SJCRH30 (cell line): ENCODE measurements at regions not wholly inside any gene's neighbourhood (a gene's known extent, or its start where the extent isn't known, plus 50 kb on each side); places are given as distances from the start of the nearest gene placed in this dataset.
"Not testable (repeated sequence)": the region's sequence is repeated elsewhere in the genome, so short reads cannot be mapped to it uniquely, and the experiment has no call there.

Experiments
- DNase-seq, 2 experiments: peaks; one replicate each; pipeline ENCODE4 v3.0.0-alpha.2; 2015 to 2020
- H3K27ac ChIP-seq: fragments of 250-450 bp; sonication (Bioruptor Pico); 2 replicates; pipeline ENCODE4 v1.5.1; 2020; ENCODE audit warnings: mild to moderate bottlenecking, moderate library complexity
- H3K27me3 ChIP-seq: fragments of 250-450 bp; sonication (Bioruptor Pico); 2 replicates; pipeline ENCODE4 v1.5.1; 2020; ENCODE audit warnings: mild to moderate bottlenecking, moderate library complexity
- H3K36me3 ChIP-seq: fragments of 250-450 bp; sonication (Bioruptor Pico); 2 replicates; pipeline ENCODE4 v1.5.1; 2020; ENCODE audit warnings: mild to moderate bottlenecking, moderate library complexity
- H3K4me1 ChIP-seq: fragments of 250-450 bp; sonication (Bioruptor Pico); 2 replicates; pipeline ENCODE4 v1.5.1; 2020; ENCODE audit warnings: mild to moderate bottlenecking, moderate library complexity
- H3K4me3 ChIP-seq: fragments of 250-450 bp; sonication (Bioruptor Pico); 2 replicates; pipeline ENCODE4 v1.5.1; 2020; ENCODE audit warnings: mild to moderate bottlenecking, moderate library complexity
- H3K9me3 ChIP-seq: fragments of 250-450 bp; sonication (Bioruptor Pico); replicated peaks from 2 replicates; pipeline ENCODE4 v1.5.1; 2020; ENCODE audit warnings: mild to moderate bottlenecking, moderate library complexity

DNA sequence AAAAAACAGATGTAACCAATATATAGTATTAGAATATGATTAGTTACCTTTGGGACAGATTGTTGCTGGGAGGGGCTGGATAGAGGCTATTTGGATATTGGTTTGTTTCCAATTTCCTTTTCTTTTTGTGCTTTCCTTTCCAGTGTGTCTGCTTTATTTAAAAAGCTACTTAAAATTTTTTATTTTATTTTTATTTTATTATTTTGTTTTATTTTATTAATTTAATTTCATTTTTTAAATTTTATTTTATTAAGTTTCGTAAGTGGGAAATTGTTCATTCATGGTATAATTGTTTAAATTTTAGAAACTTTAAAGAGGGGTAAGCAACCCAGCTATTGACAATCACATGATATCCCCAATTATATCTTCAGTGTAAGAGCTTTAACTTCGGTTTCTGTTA, 2077.0 kb upstream of the PCDH20 start:
- no peaks in the 10 kb centered on the region for H3K27me3 ChIP-seq
- H3K4me3 ChIP-seq, result no peak overlapping the region
- H3K9me3 ChIP-seq, result no peaks in the 10 kb centered on the region
- no peaks in the 10 kb centered on the region for H3K36me3 ChIP-seq
- DNase-seq, result no peak
- H3K4me1 ChIP-seq, result no peaks in the 10 kb centered on the region
- H3K27ac ChIP-seq, result no peak overlapping the region

DNA sequence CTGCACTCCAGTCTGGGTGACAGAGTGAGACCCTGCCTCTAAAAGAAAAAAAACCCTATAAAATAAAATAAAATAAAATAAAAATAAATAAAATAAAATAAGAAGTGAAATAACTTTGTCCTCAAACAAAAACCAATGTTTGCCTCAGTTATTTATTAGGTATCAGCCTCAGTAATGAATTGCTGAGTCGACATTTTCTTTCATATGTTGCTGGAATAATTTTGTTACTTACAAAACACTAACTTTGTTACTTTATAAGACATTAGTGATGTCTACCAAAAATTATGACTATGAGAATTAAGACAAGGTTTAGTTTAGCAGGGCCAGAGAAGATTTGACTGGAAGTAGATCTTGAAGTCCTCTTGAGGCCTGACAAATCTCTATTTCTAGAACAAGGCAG, 2074.5 kb upstream of the PCDH20 start:
- no peaks in the 10 kb centered on the region for H3K36me3 ChIP-seq
- no peak overlapping the region for H3K4me3 ChIP-seq
- H3K4me1 ChIP-seq, result no peaks in the 10 kb centered on the region
- DNase-seq, result no peak
- no peak overlapping the region for H3K27ac ChIP-seq
- H3K9me3 ChIP-seq, result no peaks in the 10 kb centered on the region
- H3K27me3 ChIP-seq, result no peaks in the 10 kb centered on the region

DNA sequence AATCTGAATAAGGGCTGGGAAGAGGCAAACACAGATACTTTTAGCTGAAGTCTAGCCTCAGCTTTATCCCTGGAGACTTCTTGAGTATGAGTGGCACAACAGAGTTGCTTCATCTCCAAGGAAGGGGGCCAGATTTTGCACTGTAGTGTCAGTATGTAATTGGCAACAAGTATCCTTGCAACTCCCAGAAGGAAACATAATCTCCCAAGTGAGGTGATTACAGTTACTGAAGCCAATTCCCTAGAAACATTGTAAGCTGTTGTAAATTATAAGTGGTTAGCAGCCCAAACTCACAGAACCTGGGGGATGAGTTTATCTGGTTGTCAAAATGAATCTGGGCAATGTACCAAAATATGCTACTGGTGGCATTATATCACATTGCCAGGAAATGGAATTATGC, 2065.7 kb upstream of the PCDH20 start:
- DNase-seq, result peak; percentile 5 to 41

DNA sequence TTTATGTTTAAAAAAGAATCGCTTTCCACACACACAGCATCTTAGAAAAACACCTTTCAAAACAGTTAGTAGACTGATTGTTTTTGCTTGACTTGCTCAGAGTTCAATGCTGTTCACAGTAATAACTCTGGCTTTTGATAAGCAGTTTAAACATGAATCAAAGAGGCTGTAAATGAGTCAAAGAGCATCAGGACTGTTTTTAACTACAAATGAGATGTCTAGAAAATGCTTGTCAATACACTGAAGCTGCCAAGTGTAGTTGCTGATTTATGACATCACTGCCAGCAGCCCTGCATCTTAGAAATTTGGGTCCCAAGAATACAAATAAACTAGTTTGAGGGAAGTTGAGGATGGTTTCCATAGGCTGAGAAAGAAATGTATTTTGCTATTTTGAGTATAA, 2057.1 kb upstream of the PCDH20 start:
- no peaks in the 10 kb centered on the region for H3K9me3 ChIP-seq
- no peaks in the 10 kb centered on the region for H3K36me3 ChIP-seq
- no peak overlapping the region for H3K4me3 ChIP-seq
- H3K4me1 ChIP-seq, result no peaks in the 10 kb centered on the region
- DNase-seq, result no peak
- H3K27me3 ChIP-seq, result no peaks in the 10 kb centered on the region
- no peak overlapping the region for H3K27ac ChIP-seq

More for the DNA sequence above, 2065.7 kb upstream of the PCDH20 start:
- H3K4me3 ChIP-seq, result no peak overlapping the region
- H3K27me3 ChIP-seq, result no peaks in the 10 kb centered on the region
- no peak overlapping the region for H3K27ac ChIP-seq
- H3K9me3 ChIP-seq, result no peaks in the 10 kb centered on the region
- no peaks in the 10 kb centered on the region for H3K36me3 ChIP-seq
- H3K4me1 ChIP-seq, result no peaks in the 10 kb centered on the region; the same call in 1 of the 2 replicates

DNA sequence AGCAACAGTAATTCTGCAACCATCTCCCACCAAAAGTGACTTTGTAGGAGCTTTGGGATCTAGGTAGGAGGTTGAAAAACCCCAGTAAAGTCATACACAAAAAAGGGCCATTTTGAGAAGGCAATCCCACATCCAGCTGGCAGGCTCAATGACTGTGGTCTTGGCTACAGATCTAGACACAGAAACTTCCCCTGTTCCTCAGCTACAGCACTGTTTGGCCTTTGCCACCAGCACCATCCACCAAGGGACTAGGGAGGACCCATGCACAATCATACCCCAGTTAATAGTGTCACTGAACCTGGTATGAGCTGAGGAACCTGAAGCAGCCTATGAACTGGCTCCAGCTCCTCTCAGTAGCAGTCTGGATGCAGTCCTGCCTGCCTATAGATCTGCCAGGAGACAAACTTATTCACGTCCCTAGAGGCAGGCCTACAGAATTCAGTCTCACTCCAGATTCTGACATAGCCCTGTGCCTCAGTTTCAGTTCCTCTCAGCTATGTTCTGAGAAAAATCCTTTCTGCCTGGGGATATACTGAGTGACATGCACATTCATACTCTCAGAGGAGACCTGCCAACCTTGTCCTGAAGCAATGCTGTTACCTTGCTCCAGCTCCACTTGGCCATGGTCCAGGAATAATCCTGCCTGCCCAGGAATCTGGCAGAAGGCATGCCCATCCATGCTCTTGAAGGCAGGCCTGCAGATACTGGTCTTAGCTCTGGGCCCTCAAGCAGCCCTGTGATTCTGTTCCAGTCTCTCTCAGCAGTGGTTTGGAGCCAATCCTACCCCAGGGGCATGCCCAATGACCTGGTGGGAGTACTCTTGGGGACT, 2048.3 kb upstream of the PCDH20 start:
- Histone ChIP-seq H3K36me3 (no peaks in the 10 kb centered on the region), H3K27ac (no peak overlapping the region), H3K4me3 (no peak overlapping the region), H3K4me1 (no peaks in the 10 kb centered on the region), H3K27me3 (no peaks in the 10 kb centered on the region), H3K9me3 (no peaks in the 10 kb centered on the region)
- no peak for DNase-seq

DNA sequence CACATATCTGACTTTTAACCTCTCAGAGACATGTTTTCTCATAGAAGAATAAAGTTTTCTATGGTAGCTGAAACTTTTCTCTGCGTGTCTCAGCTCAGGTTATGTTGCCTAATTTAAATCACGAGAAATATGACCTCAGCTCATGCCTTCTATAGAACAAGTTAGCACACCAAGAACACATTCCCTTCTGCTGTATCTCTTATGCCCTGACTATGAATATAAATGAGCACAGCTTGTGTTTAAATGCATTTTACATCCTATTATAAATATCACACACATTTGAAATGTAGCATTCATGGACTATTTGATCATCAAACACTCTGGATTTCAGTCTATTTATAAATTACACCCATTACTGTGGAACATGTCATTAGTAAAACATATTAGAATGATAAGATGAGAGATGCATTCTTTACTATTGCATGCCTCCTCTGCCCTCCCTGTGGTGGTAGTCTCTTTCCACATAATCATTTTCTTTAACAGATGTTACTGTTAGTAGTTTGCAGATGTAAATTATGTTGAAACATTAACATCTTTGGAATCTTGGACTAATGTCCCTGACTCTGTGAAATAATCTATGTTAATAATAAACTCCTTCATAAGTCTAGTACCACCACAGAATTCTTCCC, 2044.9 kb upstream of the PCDH20 start:
- no peak for DNase-seq
- no peak overlapping the region for H3K27ac ChIP-seq

DNA sequence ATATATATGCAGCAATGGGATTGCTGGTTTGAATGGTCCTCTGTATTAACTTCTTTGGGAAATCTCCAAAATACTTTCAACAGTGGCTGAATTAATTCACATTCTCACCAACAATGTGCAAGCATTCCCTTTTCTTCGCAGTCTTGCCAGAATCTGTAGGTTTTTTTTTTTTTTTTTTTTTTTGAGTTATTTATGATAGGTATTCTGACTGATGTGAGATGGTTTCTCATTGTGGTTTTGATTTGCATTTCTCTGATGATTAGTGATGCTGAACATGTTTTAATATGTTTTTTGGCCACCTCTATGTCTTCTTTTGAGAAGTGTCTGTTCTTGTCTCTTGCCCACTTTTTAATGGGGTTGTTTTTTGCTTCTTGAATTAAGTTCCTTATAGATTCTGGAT, 2041.5 kb upstream of the PCDH20 start:
- H3K27me3 ChIP-seq, result no peaks in the 10 kb centered on the region
- H3K4me3 ChIP-seq, result no peak overlapping the region
- H3K9me3 ChIP-seq, result no peaks in the 10 kb centered on the region; the same call in 1 of the 2 replicates
- H3K27ac ChIP-seq, result no peak overlapping the region
- no peak for DNase-seq
- no peaks in the 10 kb centered on the region for H3K4me1 ChIP-seq
- no peaks in the 10 kb centered on the region for H3K36me3 ChIP-seq

More for the DNA sequence above, 2044.9 kb upstream of the PCDH20 start:
- Histone ChIP-seq H3K9me3 (no peaks in the 10 kb centered on the region), H3K4me3 (no peak overlapping the region), H3K27me3 (no peaks in the 10 kb centered on the region), H3K4me1 (no peaks in the 10 kb centered on the region), H3K36me3 (no peaks in the 10 kb centered on the region)

DNA sequence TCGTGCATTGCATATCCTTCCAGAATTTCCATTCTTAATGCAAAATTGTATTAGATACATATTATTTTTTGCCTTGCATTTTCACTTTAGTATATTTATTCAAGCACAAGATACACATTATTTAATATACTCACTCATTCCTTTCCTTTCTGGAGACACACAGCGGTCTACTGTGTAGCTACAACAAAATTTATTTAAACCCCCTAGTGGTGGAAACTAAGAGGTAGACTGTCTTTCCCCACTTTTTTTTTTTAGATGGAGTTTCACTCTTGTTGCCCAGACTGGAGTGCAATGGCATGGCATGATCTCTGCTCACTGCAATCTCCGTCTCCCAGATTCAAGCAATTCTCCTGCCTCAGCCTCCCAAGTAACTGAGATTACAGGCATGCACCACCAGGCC, 2040.3 kb upstream of the PCDH20 start:
- no peaks in the 10 kb centered on the region for H3K36me3 ChIP-seq
- DNase-seq, result peak in 1 of 2 experiments; percentile 4
- no peak overlapping the region for H3K4me3 ChIP-seq
- no peaks in the 10 kb centered on the region; the same call in 1 of the 2 replicates for H3K9me3 ChIP-seq
- no peaks in the 10 kb centered on the region for H3K27me3 ChIP-seq
- H3K27ac ChIP-seq, result no peak overlapping the region
- no peaks in the 10 kb centered on the region for H3K4me1 ChIP-seq

DNA sequence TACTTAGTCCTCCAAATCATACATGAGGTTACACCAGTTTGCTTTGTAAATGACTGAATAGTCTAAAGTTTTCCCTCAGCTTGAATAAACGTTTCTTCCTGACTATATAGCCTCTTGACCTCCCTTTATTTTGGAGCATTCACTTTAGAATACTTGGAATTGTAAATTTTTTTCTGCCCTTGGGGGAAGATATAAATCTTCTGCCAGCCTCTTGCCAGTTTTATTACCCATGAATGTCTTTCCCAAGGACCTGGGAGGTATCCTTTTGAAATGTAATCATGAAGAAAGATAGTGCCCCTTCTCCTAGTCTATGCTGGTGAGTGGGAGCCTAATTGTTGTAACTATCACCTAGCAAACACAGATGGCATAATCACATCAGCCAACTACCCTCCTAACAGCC, 2033.9 kb upstream of the PCDH20 start:
- H3K4me1 ChIP-seq, result no peaks in the 10 kb centered on the region
- H3K9me3 ChIP-seq, result no peaks in the 10 kb centered on the region; the same call in 1 of the 2 replicates
- no peak overlapping the region for H3K4me3 ChIP-seq
- H3K27ac ChIP-seq, result no peak overlapping the region
- H3K27me3 ChIP-seq, result no peaks in the 10 kb centered on the region
- H3K36me3 ChIP-seq, result no peaks in the 10 kb centered on the region
- DNase-seq, result no peak

DNA sequence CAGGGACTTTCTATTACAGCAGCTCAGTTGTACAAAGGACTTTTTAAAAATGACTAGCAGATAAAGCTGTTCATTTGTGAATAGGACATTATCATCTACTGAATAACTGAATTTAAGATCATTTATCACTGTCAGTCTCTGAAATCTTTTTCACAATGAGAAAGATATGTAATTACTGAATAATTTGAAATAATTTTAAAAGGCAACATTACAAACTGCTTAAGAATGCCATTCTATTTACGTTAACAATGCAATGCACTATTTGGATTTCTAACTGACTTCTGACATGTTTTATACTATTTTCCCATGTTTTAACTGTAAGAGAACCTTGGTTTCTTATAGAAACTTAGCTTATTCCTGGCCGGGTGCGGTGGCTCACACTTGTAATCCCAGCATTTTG, 2033.0 kb upstream of the PCDH20 start:
- no peaks in the 10 kb centered on the region for H3K9me3 ChIP-seq
- H3K27me3 ChIP-seq, result no peaks in the 10 kb centered on the region
- H3K4me3 ChIP-seq, result no peak overlapping the region
- H3K36me3 ChIP-seq, result no peaks in the 10 kb centered on the region
- H3K27ac ChIP-seq, result no peak overlapping the region
- no peak for DNase-seq
- H3K4me1 ChIP-seq, result no peaks in the 10 kb centered on the region

DNA sequence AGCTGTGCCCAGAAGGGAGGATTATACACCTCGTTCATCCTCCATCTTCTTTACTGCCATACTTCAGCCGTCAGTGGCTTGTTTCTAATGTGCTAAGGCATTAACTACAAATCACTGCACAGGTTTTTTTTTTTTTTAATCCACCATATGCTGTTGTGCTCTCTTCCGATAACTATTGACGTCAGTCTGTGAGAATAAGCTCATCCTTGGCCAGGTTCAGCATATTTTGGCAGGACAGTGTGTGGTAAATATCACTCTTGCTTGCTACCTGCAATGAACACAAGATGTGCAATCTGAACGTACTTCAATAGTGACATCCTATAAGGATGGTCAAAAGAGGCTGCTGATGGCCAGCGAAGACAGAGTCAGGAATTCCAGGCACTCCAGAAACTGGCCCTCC, 2030.7 kb upstream of the PCDH20 start:
- no peak overlapping the region for H3K4me3 ChIP-seq
- H3K4me1 ChIP-seq, result no peaks in the 10 kb centered on the region
- H3K36me3 ChIP-seq, result no peaks in the 10 kb centered on the region
- no peaks in the 10 kb centered on the region for H3K9me3 ChIP-seq
- DNase-seq, result no peak
- H3K27me3 ChIP-seq, result no peaks in the 10 kb centered on the region
- H3K27ac ChIP-seq, result no peak overlapping the region

DNA sequence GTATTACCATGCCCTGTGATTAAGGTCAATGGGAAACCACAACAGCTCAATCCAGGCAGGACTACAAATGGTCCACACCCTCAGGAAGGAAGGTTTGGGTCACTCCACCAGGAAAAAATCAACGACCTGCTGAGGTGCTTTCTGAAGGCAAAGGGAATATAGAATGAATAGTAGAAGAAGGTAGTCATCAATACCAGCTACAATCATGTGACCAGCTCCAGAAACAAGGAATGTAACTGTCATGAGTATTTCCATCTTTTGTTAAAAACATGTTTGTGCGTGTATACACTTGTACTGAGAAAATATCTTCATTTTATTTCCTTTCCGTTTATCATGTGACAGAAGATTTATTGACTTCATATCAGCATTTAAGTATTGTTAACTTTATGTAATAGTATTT, 2028.6 kb upstream of the PCDH20 start:
- not testable (repeated sequence) for H3K36me3 ChIP-seq, H3K27ac ChIP-seq, H3K27me3 ChIP-seq, H3K9me3 ChIP-seq, H3K4me3 ChIP-seq, H3K4me1 ChIP-seq, DNase-seq

DNA sequence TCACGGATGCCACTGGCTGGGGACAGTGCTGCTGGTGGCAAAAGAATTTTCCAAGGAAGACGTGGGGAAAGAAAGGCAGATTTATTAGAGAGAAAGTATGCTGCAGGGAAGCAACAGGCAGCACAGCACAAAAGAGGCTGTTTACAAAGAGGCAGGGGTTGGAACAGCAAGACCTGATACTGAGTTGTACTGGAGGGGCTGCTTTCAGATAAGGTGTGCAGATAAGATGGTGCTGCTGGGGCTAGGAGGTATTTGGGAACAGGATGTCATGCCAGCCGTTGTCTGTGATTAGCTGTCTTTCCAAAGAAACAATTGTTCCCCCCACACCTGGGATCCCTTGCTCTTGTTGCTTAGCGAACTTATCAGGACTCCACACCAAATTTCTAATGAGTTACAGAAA, 2023.3 kb upstream of the PCDH20 start:
- no peaks in the 10 kb centered on the region for H3K27me3 ChIP-seq
- H3K9me3 ChIP-seq, result 0 out of 2 replicates have a peak, but pooled peaks cover 4% of the 10 kb centered on the region
- DNase-seq, result no peak
- no peak overlapping the region for H3K4me3 ChIP-seq
- no peaks in the 10 kb centered on the region for H3K36me3 ChIP-seq
- H3K27ac ChIP-seq, result no peak overlapping the region
- 0 out of 2 replicates have a peak, but pooled peaks cover 6% of the 10 kb centered on the region for H3K4me1 ChIP-seq

DNA sequence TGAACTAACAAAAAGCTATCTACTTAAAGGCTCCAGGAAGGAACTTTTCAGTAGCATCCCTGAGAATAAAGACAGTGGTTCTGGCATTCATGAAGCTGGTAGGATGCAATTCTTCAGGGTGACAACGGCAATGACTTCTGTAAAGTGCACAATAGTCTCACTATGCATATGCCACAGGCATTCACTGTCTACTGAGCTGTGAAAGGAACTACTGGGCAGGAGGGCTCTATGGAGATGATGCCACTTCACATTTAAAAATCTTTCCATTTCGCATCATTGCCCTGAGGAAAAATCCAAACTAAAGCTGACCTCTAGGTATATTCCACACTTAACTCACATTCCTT, 2020.6 kb upstream of the PCDH20 start:
- Histone ChIP-seq H3K4me1 (0 out of 2 replicates have a peak, but pooled peaks cover 7% of the 10 kb centered on the region), H3K36me3 (no peaks in the 10 kb centered on the region), H3K9me3 (0 out of 2 replicates have a peak, but pooled peaks cover 4% of the 10 kb centered on the region), H3K4me3 (no peak overlapping the region), H3K27ac (no peak overlapping the region), H3K27me3 (no peaks in the 10 kb centered on the region)
- DNase-seq, result no peak

DNA sequence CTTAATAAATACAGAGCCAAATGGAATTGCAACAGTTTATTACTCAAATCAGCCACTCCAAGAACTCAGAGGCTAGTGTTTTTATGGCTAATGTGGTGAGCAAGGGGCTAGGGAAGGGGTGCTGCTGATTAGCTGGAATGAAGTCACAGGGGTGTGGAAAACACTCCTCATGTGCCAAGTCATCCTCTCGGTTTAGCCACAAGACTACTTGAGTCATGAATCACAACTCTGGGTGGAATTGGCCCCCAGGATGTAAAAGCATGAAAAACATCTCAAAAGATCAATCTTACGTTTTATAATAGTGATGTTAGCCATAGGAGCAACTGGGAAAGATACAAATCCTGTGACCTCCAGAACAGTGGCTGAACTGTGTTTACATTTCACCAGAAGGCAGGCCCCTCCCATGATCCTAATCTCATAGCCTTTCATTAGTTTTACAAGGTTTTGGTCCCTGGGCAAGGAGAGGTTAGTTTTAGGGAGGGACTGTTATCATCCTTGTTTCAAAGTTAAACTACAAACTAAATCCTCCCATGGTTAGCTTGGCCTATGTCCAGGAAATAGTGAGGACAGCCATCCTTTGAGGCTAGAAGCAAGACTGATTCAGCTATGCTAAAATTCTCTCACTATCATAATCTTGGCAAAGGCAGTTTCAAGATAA, 2020.1 kb upstream of the PCDH20 start:
- H3K9me3 ChIP-seq, result 0 out of 2 replicates have a peak, but pooled peaks cover 4% of the 10 kb centered on the region
- H3K4me3 ChIP-seq, result no peak overlapping the region
- peak; percentile 5 to 27 for DNase-seq

More for the DNA sequence above, 2020.1 kb upstream of the PCDH20 start:
- Histone ChIP-seq H3K27me3 (no peaks in the 10 kb centered on the region), H3K27ac (0 out of 2 replicates have a peak overlapping the region, but pooled peaks have one; percentile 7), H3K36me3 (no peaks in the 10 kb centered on the region), H3K4me1 (0 out of 2 replicates have a peak, but pooled peaks cover 7% of the 10 kb centered on the region)
